ENCODE measurements at regions not wholly inside any gene's neighbourhood (a gene's known extent, or its start where the extent isn't known, plus 50 kb on each side); places are given as distances from the start of the nearest gene placed in this dataset.

DNA sequence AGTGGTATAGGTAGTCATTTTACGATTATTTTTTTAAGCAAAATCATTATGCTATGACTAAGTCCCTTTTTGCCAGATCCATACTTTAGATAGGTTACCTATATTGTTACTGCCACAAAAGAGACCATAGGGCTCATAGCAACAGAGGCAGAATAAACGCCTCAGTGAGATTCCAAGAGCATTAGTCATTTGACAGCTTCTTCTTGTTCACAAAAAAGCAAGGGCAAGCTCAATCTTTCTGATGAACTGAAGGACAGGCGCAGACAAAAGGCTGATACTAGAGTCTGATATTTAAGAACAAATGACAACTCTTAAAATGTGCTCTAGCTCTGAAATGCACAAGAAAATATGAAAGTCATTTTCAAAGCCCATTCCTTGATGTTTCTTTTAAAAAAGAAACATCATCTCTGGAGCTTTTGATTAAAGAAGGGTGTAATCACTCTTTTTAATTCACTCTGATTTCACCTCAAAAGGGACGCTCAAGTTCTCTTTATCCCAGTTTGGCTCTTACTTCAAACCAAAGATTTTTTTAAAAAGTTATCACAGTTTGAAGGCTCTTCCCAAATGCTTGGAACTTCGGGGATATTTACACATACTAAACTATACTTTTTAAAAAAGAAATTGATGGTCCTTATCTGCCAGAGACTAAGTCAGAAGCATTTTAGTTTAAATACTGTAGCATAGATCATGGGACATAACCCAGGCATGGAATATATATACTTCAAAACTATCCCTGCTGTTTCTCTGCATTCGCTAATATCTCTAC, 187.2 kb downstream of the EFNB2 start:
- TF ChIP-seq, protein P1, sequence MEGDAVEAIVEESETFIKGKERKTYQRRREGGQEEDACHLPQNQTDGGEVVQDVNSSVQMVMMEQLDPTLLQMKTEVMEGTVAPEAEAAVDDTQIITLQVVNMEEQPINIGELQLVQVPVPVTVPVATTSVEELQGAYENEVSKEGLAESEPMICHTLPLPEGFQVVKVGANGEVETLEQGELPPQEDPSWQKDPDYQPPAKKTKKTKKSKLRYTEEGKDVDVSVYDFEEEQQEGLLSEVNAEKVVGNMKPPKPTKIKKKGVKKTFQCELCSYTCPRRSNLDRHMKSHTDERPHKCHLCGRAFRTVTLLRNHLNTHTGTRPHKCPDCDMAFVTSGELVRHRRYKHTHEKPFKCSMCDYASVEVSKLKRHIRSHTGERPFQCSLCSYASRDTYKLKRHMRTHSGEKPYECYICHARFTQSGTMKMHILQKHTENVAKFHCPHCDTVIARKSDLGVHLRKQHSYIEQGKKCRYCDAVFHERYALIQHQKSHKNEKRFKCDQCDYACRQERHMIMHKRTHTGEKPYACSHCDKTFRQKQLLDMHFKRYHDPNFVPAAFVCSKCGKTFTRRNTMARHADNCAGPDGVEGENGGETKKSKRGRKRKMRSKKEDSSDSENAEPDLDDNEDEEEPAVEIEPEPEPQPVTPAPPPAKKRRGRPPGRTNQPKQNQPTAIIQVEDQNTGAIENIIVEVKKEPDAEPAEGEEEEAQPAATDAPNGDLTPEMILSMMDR (IDR thresholded peaks at IDR 0.05) = no peak
- no peak for TF ChIP-seq POLR2A (IDR thresholded peaks at IDR 0.05)

Data from thyroid gland (tissue), 4 donors.